ENCODE measurements at regions not wholly inside any gene's neighbourhood (a gene's known extent, or its start where the extent isn't known, plus 50 kb on each side); places are given as distances from the start of the nearest gene placed in this dataset.
A peak's percentile ranks its signal among the peaks of the same experiment; 100 is the strongest.

- no peak for DNase-seq
Measured at GRCh38 chr13:106118996-106119395, 416.5 kb downstream of the EFNB2 start.

- DNase-seq, result no peak
Measured at GRCh38 chr13:106118050-106118449, 417.4 kb downstream of the EFNB2 start.

DNA sequence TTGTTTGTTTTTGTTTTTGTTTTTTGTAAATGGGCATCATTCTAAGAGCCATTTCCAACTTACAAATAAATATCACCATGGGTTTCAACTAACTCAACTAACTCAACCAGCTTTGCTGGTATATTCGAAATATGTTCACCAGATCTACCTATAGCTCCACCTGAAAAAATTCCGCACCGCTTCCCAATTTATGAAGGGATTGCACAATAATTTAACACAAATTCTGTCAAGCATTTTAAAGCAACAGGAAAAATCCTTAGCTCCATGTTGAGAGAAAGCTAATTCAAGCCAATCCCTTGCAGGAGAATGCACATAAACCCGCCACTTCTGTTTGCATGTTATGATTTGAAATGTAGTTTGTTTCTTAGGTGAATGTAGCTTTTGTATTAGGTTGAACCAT lies 417.8 kb downstream of the EFNB2 start:
- no peak for DNase-seq

DNA sequence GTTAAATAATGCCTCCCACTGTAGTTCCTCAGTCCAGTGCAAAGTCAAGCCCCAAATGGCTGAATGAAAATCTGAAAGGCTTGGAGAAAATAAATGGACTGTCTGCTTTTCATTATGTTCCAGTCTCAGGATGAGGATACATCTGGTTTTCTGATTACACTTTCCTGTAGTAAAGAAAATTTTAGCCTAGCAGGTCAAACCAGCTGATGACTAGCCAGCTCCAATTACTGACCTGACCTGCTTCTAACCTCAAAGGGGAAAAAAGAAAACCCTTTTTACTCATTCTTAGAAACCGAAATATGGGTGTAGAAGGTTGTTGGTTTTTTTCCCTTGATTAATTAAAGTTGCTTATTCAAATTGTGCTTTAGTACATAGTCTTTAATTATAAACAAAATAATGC lies 418.4 kb downstream of the EFNB2 start:
- peak; percentile 27 for DNase-seq

DNA sequence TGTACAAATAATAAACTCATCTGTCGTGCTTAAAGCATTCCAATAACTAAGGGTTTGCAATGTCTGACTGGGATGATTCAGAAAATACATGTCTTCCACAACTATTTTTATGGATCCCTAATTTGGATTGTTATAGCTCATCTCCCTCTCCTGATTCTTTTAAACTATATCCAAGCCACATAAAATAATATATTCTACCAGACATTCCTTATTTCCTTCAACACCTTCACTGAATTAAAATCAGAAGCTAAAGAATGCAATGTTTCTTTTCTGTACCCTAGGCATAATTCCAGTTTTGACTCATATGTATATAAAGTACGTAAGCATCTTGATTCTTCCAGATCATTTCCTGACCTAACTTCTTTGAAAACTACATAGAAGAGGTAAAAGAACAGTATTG lies 420.4 kb downstream of the EFNB2 start:
- peak; percentile 31 for DNase-seq

- DNase-seq, result no peak
Measured at GRCh38 chr13:106113796-106114195, 421.7 kb downstream of the EFNB2 start.

GRCh38 chr13:106112191-106112590 lies 423.3 kb downstream of the EFNB2 start:
- no peak for DNase-seq

- peak; percentile 71 for DNase-seq
Measured at GRCh38 chr13:106110241-106110855, 425.1 kb downstream of the EFNB2 start.

- peak; percentile 84 for DNase-seq
Measured at GRCh38 chr13:106109391-106109791, 426.1 kb downstream of the EFNB2 start.

DNA sequence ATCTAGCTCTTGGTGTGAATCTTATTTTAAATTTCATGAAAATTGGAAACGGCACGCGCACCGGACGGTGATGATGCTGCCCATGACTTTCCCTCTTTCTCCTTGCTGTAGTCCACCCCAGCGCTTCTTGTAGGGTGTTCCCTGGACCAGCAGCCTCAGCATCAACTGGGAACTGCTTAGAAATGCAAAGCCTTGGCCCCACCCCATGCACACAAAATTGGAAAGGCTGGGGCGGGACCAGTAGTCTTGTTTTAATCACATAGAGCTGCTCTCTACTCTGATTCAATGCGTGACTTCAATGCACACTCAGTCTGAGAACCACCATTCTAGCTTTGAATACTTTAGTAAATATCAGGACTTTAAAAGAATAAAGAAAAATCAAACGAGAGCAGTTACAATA lies 427.1 kb downstream of the EFNB2 start:
- no peak for DNase-seq

- DNase-seq, result no peak
Measured at GRCh38 chr13:106107061-106107460, 428.4 kb downstream of the EFNB2 start.

- DNase-seq, result no peak
Measured at GRCh38 chr13:106105153-106105552, 430.3 kb downstream of the EFNB2 start.

DNA sequence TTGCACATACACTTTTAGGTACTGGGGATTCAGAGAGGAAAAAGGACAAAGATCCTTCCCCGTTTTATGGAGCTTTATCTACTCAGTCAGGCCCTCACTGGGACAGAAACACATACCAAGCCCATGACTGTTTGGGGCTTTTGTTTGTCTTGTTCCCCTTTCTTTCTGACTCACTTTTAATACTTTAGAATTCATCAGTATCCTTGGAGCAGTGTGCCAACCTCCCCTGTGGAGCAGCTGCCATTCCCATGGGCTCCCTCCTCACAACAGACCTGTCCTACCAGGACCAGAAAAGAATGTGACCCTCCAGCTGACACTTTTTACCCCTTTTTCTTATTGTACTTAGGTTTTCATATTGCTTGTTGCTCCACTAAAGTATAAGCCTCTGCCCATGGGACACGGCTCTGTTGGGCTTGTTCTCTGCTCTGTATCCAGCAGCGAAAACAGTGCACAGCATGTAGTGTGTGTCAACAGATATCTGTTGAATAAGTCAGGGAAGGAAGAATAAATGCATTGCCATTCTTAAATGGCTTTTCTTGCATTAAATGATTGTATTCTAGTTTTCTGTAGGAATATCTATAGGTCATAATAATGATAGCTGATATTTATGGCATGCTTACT lies 431.1 kb downstream of the EFNB2 start:
- DNase-seq, result peak; percentile 94

DNA sequence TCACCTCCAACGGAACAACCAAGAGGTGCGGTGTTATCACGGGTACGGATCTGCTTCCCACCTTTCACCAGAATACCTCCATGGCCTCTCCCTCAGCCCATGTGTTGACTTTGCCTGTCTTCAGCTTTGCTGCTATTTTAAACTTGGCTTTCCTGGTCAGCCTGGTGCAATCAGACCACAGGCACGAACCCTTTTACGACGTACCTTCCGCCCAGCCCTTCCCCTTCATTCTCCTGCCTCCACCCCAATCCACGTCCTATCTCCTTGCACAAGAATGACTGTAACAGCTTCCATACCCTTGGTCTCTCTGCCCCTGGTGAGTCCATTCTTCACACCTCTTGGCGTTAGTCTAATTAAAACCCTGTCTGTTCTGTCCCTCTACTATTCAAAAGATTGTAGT lies 431.7 kb downstream of the EFNB2 start:
- DNase-seq, result peak; percentile 88

GRCh38 chr13:106102786-106103185 lies 432.7 kb downstream of the EFNB2 start:
- DNase-seq, result no peak

DNA sequence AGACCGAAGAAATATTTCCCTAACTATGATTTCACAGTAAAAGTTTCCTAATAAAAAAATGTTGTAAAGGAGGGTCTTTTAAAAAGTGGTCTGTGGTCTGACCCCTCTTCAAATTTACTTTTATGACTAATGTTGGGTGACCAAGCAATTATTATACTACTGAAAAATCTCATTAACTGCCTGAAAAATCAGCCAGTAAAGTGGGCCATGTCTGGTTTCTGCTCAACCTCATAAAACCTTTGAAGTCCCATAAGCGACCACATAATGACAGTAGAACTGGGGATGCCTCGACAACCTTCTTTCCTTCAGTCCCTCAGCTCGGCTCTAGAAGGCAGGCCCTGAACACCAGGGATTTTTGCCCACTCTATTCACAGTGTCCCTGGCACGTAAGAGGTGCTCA lies 434.3 kb downstream of the EFNB2 start:
- no peak for DNase-seq

GRCh38 chr13:106100171-106100919 lies 435.1 kb downstream of the EFNB2 start:
- DNase-seq, result no peak

GRCh38 chr13:106099765-106100164 lies 435.7 kb downstream of the EFNB2 start:
- DNase-seq, result no peak

DNA sequence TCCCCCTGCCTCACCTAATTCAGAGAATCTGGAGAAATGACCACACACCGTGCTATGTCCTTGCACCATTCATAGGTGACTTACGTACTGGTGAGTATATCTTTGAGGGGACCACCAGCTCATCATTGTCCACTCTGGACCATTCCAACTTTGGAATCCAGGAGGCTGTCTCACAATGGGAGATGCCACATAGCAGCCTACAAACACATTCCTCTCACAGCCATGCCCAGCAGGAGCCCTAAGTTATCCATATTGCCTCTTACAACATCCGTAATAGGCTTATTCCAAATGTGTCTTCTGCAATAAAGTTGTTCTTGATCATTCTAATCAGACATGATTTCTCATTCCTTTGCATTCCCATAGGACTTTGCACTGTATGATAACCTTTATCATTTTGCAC lies 436.7 kb downstream of the EFNB2 start:
- DNase-seq, result no peak

DNA sequence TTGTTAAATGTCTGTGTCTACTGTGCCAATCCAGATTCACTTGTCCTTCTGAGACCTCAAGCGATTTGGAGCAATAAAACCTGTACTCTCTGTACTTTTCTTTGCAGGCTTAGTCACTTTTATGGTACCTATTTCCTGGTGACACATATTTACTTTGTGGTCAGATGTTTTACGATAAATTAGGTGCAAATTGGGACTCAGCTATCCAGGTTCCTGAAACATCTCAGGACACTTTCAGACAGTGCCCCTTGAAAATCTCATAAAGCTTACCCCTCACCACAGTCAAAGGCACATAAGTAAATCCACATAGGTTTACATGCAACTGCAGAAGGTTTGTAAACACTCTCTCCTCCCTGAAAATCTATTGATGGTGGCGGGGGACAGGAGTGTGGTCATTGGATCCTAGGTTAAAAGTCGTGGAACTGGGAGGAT lies 438.8 kb downstream of the EFNB2 start:
- DNase-seq, result no peak

DNA sequence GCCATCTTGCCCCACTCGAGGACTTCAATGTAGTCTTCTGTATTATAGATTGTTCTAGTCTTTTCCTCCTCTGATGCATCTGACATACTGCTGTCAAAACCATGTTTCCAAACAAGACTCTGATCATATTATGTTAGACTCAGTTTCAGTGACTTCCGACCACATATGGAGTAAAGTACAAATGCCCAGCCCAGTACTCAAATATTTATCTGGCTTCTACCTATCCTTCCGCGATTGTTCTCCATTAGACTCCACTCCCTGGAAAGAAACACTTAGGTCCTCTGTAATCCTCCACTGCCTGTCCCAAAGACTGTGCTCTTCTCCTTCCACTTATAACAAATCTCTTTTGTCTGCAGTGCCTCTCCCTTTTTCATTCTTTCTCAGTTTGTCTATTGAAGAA lies 439.5 kb downstream of the EFNB2 start:
- no peak for DNase-seq

DNA sequence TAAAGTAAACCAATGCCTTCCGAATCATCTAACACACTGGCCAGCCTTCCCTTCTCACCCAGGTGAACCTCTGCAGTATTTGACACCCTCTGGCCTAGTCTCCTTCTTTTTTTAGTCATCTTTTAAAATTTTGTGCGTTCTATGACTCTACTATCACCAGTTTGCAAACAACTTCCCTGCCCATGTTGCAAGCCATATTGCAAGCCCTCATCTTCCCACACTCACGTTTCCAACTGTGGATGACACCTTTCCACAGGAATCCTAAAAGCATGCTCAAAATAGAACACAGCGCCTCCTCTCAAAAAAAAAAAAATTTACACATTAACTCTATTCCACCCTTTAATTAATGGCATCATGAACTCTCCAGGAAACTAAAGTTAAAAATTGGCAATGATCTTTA lies 440.1 kb downstream of the EFNB2 start:
- no peak for DNase-seq

GRCh38 chr13:106090001-106090400 lies 445.5 kb downstream of the EFNB2 start:
- no peak for DNase-seq

GRCh38 chr13:106089261-106089980 lies 446.0 kb downstream of the EFNB2 start:
- DNase-seq, result no peak

Measured in EL (cell line).